K562 (cell line): ENCODE measurements at regions not wholly inside any gene's neighbourhood (a gene's known extent, or its start where the extent isn't known, plus 50 kb on each side); places are given as distances from the start of the nearest gene placed in this dataset.

Experiments used
- ATF3 ChIP-seq, 2 experiments: fragments of 450-650 bp in 1 of 2; sonication (generic) in 1 of 2; formaldehyde crosslinking in 1 of 2; IDR thresholded peaks in 1 of 2; conservative IDR thresholded peaks in 1 of 2; 2 replicates each; pipeline versions ENCODE4 v1.6.1 to v1.8.1; 2016 to 2023; ENCODE audit warnings: mild to moderate bottlenecking in 2 of 2, moderate library complexity in 2 of 2, inconsistent platforms in 1 of 2, missing genetic modification reagents in 1 of 2
- MYNN ChIP-seq, 2 experiments: sonication (generic); formaldehyde crosslinking in 1 of 2; IDR thresholded peaks; 2 replicates each; pipeline versions ENCODE4 v1.5.0 to v1.6.1; 2016 to 2020; ENCODE audit warnings: antibody characterized with exemption in 1 of 2, missing genetic modification reagents in 1 of 2
- POLR2AphosphoS2 ChIP-seq: IDR thresholded peaks from 2 replicates; pipeline ENCODE4 v1.6.1; 2012; ENCODE audit warnings: low read length, improper control_type of control experiment
- SMARCA5 ChIP-seq: fragments of 450-650 bp; IDR thresholded peaks from 2 replicates; pipeline ENCODE4 v1.6.1; 2016
- TCF3 ChIP-seq: sonication (generic); formaldehyde crosslinking; IDR thresholded peaks from 2 replicates; pipeline ENCODE4 v1.4.0; 2020; ENCODE audit warnings: mild to moderate bottlenecking, missing genetic modification reagents
- TEAD1 ChIP-seq, 2 experiments: fragments of 450-650 bp in 1 of 2; sonication (generic) in 1 of 2; formaldehyde crosslinking; IDR thresholded peaks; 2 replicates each; pipeline versions ENCODE4 v1.4.0 to v1.8.0; 2020 to 2022; ENCODE audit warnings: mild to moderate bottlenecking in 2 of 2, missing genetic modification reagents in 1 of 2
- ZNF184 ChIP-seq: sonication (generic); formaldehyde crosslinking; IDR thresholded peaks from 2 replicates; pipeline ENCODE4 v1.5.0; 2020; ENCODE audit warnings: missing genetic modification reagents
- TF ChIP-seq, protein P1 (sequence below): fragments of 200-600 bp; sonication (generic); IDR thresholded peaks from one replicate; pipeline ENCODE4 v1.6.1; 2012; ENCODE audit warnings: mild to moderate bottlenecking, low read depth, low read length, inconsistent platforms

DNA sequence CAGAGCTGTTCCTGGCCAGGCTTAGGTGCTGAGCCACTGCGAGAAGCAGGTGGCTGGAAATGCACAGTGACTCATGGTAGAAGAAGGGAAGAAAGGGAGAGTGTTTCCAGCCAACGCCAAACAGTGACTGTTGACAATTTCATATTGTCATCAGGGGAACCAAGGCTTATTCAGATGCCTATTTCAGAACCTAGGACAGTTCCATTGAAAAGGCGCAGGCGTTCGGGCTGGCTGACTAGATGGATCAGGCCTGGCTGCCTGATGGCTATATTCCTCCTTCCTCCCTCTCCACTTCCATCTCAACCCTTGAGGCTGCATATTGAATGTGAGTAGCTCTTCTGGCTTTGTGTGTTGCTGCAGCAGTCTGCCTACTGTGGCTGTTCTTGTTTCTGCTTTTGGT, 73.0 kb upstream of the FRMPD4 start:
- TF ChIP-seq ZNF184 (CRISPR knock-in tag) (no peak), TEAD1 (CRISPR knock-in tag; IDR thresholded peaks at IDR 0.05) (no peak), MYNN (IDR thresholded peaks at IDR 0.05) (no peak), MYNN (CRISPR knock-in tag; IDR thresholded peaks at IDR 0.05) (no peak), TCF3 (CRISPR knock-in tag) (no peak), SMARCA5 (no peak), ATF3 (IDR thresholded peaks at IDR 0.05) (no peak), ATF3 (CRISPR knock-in tag; conservative IDR thresholded peaks at IDR 0.05) (no peak), POLR2AphosphoS2 (no peak)
- TF ChIP-seq, protein P1, sequence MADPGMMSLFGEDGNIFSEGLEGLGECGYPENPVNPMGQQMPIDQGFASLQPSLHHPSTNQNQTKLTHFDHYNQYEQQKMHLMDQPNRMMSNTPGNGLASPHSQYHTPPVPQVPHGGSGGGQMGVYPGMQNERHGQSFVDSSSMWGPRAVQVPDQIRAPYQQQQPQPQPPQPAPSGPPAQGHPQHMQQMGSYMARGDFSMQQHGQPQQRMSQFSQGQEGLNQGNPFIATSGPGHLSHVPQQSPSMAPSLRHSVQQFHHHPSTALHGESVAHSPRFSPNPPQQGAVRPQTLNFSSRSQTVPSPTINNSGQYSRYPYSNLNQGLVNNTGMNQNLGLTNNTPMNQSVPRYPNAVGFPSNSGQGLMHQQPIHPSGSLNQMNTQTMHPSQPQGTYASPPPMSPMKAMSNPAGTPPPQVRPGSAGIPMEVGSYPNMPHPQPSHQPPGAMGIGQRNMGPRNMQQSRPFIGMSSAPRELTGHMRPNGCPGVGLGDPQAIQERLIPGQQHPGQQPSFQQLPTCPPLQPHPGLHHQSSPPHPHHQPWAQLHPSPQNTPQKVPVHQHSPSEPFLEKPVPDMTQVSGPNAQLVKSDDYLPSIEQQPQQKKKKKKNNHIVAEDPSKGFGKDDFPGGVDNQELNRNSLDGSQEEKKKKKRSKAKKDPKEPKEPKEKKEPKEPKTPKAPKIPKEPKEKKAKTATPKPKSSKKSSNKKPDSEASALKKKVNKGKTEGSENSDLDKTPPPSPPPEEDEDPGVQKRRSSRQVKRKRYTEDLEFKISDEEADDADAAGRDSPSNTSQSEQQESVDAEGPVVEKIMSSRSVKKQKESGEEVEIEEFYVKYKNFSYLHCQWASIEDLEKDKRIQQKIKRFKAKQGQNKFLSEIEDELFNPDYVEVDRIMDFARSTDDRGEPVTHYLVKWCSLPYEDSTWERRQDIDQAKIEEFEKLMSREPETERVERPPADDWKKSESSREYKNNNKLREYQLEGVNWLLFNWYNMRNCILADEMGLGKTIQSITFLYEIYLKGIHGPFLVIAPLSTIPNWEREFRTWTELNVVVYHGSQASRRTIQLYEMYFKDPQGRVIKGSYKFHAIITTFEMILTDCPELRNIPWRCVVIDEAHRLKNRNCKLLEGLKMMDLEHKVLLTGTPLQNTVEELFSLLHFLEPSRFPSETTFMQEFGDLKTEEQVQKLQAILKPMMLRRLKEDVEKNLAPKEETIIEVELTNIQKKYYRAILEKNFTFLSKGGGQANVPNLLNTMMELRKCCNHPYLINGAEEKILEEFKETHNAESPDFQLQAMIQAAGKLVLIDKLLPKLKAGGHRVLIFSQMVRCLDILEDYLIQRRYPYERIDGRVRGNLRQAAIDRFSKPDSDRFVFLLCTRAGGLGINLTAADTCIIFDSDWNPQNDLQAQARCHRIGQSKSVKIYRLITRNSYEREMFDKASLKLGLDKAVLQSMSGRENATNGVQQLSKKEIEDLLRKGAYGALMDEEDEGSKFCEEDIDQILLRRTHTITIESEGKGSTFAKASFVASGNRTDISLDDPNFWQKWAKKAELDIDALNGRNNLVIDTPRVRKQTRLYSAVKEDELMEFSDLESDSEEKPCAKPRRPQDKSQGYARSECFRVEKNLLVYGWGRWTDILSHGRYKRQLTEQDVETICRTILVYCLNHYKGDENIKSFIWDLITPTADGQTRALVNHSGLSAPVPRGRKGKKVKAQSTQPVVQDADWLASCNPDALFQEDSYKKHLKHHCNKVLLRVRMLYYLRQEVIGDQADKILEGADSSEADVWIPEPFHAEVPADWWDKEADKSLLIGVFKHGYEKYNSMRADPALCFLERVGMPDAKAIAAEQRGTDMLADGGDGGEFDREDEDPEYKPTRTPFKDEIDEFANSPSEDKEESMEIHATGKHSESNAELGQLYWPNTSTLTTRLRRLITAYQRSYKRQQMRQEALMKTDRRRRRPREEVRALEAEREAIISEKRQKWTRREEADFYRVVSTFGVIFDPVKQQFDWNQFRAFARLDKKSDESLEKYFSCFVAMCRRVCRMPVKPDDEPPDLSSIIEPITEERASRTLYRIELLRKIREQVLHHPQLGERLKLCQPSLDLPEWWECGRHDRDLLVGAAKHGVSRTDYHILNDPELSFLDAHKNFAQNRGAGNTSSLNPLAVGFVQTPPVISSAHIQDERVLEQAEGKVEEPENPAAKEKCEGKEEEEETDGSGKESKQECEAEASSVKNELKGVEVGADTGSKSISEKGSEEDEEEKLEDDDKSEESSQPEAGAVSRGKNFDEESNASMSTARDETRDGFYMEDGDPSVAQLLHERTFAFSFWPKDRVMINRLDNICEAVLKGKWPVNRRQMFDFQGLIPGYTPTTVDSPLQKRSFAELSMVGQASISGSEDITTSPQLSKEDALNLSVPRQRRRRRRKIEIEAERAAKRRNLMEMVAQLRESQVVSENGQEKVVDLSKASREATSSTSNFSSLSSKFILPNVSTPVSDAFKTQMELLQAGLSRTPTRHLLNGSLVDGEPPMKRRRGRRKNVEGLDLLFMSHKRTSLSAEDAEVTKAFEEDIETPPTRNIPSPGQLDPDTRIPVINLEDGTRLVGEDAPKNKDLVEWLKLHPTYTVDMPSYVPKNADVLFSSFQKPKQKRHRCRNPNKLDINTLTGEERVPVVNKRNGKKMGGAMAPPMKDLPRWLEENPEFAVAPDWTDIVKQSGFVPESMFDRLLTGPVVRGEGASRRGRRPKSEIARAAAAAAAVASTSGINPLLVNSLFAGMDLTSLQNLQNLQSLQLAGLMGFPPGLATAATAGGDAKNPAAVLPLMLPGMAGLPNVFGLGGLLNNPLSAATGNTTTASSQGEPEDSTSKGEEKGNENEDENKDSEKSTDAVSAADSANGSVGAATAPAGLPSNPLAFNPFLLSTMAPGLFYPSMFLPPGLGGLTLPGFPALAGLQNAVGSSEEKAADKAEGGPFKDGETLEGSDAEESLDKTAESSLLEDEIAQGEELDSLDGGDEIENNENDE, result no peak
